Gastrocnemius medialis (tissue), 4 donors: ENCODE measurements at regions not wholly inside any gene's neighbourhood (a gene's known extent, or its start where the extent isn't known, plus 50 kb on each side); places are given as distances from the start of the nearest gene placed in this dataset.

Experiments
- ATAC-seq, 2 donors: fragments of 150-250 bp; one replicate each; pipeline ENCODE4 v1.9.1; 2016
- DNase-seq, 2 donors: peaks; one replicate each; pipeline ENCODE4 v3.0.0-alpha.2; 2019
- H3K27ac ChIP-seq, 4 donors: fragments of 200-600 bp; sonication (generic); 1 replicate in 1 of 4; 2 replicates in 3 of 4; pipeline ENCODE4 v1.5.1; 2016 to 2018; ENCODE audit warnings: mild to moderate bottlenecking in 2 of 4, moderate library complexity in 1 of 4
- H3K27me3 ChIP-seq, 3 donors: fragments of 200-600 bp; sonication (generic) in 2 of 3; 1 replicate in 1 of 3; 2 replicates in 2 of 3; pipeline versions ENCODE4 v1.5.1 to v1.6.0; 2016 to 2019; ENCODE audit warnings: mild to moderate bottlenecking in 1 of 3, moderate library complexity in 1 of 3
- H3K36me3 ChIP-seq, 2 donors: fragments of 200-600 bp; sonication (generic) in 1 of 2; one replicate each; pipeline ENCODE4 v1.5.1; 2017 to 2018
- H3K4me1 ChIP-seq, 2 donors: fragments of 200-600 bp; sonication (generic) in 1 of 2; one replicate each; pipeline ENCODE4 v1.5.1; 2016 to 2017; ENCODE audit warnings: mild to moderate bottlenecking in 2 of 2
- H3K4me3 ChIP-seq, 4 donors: fragments of 200-600 bp; sonication (generic) in 3 of 4; 1 replicate in 1 of 4; 2 replicates in 3 of 4; pipeline ENCODE4 v1.5.1; 2016 to 2019; ENCODE audit warnings: mild to moderate bottlenecking in 2 of 4
- H3K9me3 ChIP-seq, 3 donors: fragments of 200-600 bp; sonication (generic) in 2 of 3; 1 replicate in 1 of 3; 2 replicates in 2 of 3; pipeline ENCODE4 v1.5.1; 2016 to 2019
- POLR2A ChIP-seq, 2 donors: fragments of 450-650 bp; IDR thresholded peaks; one replicate each; pipeline ENCODE4 v1.6.1; 2017; ENCODE audit warnings: antibody characterized with exemption in 2 of 2, mild to moderate bottlenecking in 2 of 2, moderate library complexity in 2 of 2
- in situ Hi-C, 4 donors: fragments of 200-750 bp; cut with MboI; loops; one replicate each; pipeline versions ENCODE4 v1.15.0 to v1.8.0; 2017; ENCODE audit warnings: low sequenced_read_pairs in 4 of 4
- intact Hi-C: fragments of 100-400 bp; cut with DNase I; formaldehyde crosslinking; loops from one replicate; pipeline ENCODE4 v1.15.1; 2023; ENCODE audit warnings: low total_unique reads
- TF ChIP-seq, protein P1 (sequence below), 5 experiments: fragments of 450-650 bp in 3 of 5; fragments of 200-600 bp in 2 of 5; sonication (generic) in 2 of 5; IDR thresholded peaks in 4 of 5; conservative IDR thresholded peaks in 1 of 5; 1 replicate in 4 of 5; 2 replicates in 1 of 5; pipeline ENCODE4 v1.5.1; 2016 to 2019; ENCODE audit warnings: antibody characterized with exemption in 5 of 5, mild to moderate bottlenecking in 3 of 5, moderate library complexity in 3 of 5

DNA sequence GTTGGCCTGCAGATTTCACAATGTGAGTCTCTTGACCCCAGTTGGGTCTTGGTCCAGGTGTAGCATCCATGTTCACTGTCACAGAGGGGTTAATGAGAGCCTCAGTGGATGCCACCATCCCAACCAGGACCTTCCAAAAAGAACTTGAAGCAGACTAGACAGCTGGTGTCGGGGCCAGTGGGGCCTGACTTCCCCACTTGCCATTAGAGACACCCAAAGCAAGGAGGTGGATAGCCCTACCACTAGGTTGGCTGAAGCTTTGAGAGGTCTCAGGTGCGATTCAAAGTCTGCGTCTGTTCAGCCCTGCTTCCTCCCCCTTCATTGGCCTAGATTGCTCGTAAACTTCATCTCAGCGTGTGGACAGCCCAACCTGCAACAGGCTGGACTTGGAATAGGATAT, 196.4 kb upstream of the RREB1 start:
- intact Hi-C loops: no loop called here
- Histone ChIP-seq H3K9me3 (no peaks in the 10 kb centered on the region), H3K4me3 (no peak overlapping the region), H3K27ac (no peak overlapping the region), H3K27me3 (no peaks in the 10 kb centered on the region), H3K36me3 (no peaks in the 10 kb centered on the region), H3K4me1 (peaks cover 14 to 41% of the 10 kb centered on the region in 2 donors)
- in situ Hi-C loops: loop anchor here in 3 of 4 donors (25.0 kb wide), 2 partner anchors 174 to 326 kb away; no protein-coding TSS in a partner anchor
- DNase-seq (no peak), ATAC-seq (no peak)
- TF ChIP-seq, protein P1, sequence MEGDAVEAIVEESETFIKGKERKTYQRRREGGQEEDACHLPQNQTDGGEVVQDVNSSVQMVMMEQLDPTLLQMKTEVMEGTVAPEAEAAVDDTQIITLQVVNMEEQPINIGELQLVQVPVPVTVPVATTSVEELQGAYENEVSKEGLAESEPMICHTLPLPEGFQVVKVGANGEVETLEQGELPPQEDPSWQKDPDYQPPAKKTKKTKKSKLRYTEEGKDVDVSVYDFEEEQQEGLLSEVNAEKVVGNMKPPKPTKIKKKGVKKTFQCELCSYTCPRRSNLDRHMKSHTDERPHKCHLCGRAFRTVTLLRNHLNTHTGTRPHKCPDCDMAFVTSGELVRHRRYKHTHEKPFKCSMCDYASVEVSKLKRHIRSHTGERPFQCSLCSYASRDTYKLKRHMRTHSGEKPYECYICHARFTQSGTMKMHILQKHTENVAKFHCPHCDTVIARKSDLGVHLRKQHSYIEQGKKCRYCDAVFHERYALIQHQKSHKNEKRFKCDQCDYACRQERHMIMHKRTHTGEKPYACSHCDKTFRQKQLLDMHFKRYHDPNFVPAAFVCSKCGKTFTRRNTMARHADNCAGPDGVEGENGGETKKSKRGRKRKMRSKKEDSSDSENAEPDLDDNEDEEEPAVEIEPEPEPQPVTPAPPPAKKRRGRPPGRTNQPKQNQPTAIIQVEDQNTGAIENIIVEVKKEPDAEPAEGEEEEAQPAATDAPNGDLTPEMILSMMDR (IDR thresholded peaks at IDR 0.05 in 4 of 5, conservative IDR thresholded peaks at IDR 0.05 in 1 of 5): no peak
- TF ChIP-seq POLR2A (IDR thresholded peaks at IDR 0.05): no peak

DNA sequence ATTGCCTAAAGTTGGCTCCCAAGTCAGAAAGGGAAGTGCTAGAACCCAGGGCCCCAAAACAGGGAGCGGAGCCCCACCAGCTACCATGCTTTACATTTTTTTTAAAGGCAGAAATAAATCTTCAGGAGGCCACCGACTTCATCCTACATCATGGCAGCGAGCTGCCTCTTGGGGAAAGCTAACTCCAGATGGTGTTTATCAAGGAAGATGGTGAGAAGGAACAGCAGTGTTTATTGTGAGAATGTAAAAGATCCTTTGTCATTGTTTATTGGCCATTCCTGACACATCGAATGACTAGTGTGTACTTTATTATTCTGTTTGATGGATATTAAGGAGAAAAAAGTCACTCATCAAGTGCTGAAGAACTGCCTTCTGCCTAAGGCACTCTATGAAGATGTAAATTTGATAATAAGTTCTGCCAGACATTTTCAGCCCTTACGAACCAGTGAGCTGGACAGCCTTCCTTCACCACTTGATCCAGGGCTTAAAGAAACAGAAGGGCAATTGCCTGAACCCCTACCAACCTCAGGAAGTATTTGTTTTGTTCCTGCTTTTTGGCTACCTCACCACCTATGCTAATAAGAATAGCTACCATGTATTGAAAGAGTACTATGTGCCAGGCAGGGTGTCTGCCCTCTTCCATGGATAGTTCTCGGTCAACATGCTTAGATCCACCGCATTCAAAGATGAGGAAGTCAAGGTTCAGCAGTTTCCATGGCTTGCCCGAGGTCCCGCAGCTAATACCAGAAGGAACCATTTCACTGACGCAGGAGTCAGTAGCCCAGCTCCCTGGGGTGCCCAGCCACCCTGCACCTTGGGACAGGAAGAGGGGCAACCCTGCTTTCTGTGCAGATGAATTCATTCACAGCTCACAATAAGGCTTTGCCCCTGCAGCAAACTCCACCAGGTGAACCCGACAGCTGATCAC, 194.7 kb upstream of the RREB1 start:
- in situ Hi-C loops: loop anchor here in 3 of 4 donors (25.0 kb wide), 2 partner anchors 176 to 324 kb away; no protein-coding TSS in a partner anchor

DNA sequence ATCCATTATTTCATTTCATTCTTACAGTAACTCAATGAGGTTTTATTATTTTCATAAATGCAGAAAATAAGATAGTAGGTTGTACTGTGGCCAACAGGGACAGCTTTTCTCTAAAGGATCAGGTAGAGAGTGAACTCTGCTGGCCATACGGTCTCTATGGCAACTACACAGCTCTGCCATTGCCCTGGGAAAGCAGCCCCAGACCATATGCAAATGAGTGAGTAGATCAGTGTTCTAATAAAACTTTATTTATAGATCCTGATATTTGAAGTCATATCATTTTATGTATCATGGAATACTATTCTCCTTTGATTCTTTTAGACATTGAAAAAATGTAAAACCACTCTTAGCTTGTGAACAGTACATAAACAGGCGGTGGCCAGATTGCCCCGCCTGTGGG, 192.5 kb upstream of the RREB1 start:
- Histone ChIP-seq H3K4me1 (peaks cover 40 to 61% of the 10 kb centered on the region in 2 donors), H3K9me3 (no peaks in the 10 kb centered on the region), H3K27ac (peak overlapping the region; percentile 80 to 96 (median 89)), H3K4me3 (peak overlapping the region; percentile 28 to 50 (median 32)), H3K27me3 (no peaks in the 10 kb centered on the region), H3K36me3 (no peaks in the 10 kb centered on the region)
- intact Hi-C loops: no loop called here
- ATAC-seq (no peak), DNase-seq (no peak)
- in situ Hi-C loops: loop anchor here in 3 of 4 donors (25.0 kb wide), 2 partner anchors 178 to 322 kb away; no protein-coding TSS in a partner anchor
- no peak for TF ChIP-seq POLR2A (IDR thresholded peaks at IDR 0.05)

More for the DNA sequence above, 194.7 kb upstream of the RREB1 start:
- ATAC-seq: no peak
- H3K27me3 ChIP-seq: no peaks in the 10 kb centered on the region
- H3K4me3 ChIP-seq: no peak overlapping the region
- no peaks in the 10 kb centered on the region for H3K9me3 ChIP-seq
- H3K4me1 ChIP-seq: peaks cover 28 to 54% of the 10 kb centered on the region in 2 donors
- DNase-seq: no peak
- no peak for TF ChIP-seq POLR2A (IDR thresholded peaks at IDR 0.05)
- TF ChIP-seq, protein P1 (IDR thresholded peaks at IDR 0.05 in 4 of 5, conservative IDR thresholded peaks at IDR 0.05 in 1 of 5): no peak
- no peaks in the 10 kb centered on the region for H3K36me3 ChIP-seq
- intact Hi-C loops: no loop called here
- H3K27ac ChIP-seq: peak overlapping the region; percentile 24 to 96 (median 44)

GRCh38 chr6:6915813-6916547, 191.8 kb upstream of the RREB1 start:
- no peaks in the 10 kb centered on the region for H3K27me3 ChIP-seq
- no peaks in the 10 kb centered on the region for H3K36me3 ChIP-seq
- TF ChIP-seq POLR2A (IDR thresholded peaks at IDR 0.05): no peak
- TF ChIP-seq, protein P1 (IDR thresholded peaks at IDR 0.05 in 4 of 5, conservative IDR thresholded peaks at IDR 0.05 in 1 of 5): no peak
- peak overlapping the region; percentile 28 to 50 (median 32) for H3K4me3 ChIP-seq
- intact Hi-C loops: no loop called here
- ATAC-seq (peak; percentile 83 to 84), DNase-seq (peak; percentile 82 to 84)
- H3K27ac ChIP-seq: peak overlapping the region; percentile 80 to 96 (median 89)
- peaks cover 47 to 68% of the 10 kb centered on the region in 2 donors for H3K4me1 ChIP-seq
- in situ Hi-C loops: loop anchor here in 3 of 4 donors (25.0 kb wide), 2 partner anchors 179 to 321 kb away; no protein-coding TSS in a partner anchor
- H3K9me3 ChIP-seq: no peaks in the 10 kb centered on the region
